ENCODE measurements at regions not wholly inside any gene's neighbourhood (a gene's known extent, or its start where the extent isn't known, plus 50 kb on each side); places are given as distances from the start of the nearest gene placed in this dataset.
"Not testable (repeated sequence)": the region's sequence is repeated elsewhere in the genome, so short reads cannot be mapped to it uniquely, and the experiment has no call there.

DNA sequence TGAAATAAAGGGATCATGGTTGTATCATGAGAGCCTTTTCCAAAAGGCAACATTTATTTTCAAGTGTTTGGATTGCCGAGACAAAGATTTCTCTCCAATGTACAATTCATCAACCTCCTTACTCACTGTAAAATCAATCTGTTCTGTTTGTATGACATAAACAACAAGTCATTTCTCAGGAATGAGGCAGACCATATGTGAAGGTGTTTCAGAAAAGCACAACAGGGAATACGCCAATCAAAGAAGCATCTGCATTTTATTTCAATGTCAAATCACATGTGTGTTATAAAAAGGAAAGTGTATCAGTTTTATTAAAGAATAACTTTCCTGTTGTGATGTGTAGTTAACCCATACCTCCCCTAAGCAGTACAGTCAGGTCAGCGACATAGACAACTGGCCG is 653.7 kb downstream of the TFAP2A start:
- intact Hi-C loops (cut with DNase I): no loop called here
- Histone ChIP-seq H3K4me3 (replicated peaks in 1 of 3) (no peak overlapping the region), H3K27ac (no peak overlapping the region), H3K27me3 (no peaks in the 10 kb centered on the region), H3K4me1 (no peaks in the 10 kb centered on the region), H3K36me3 (no peaks in the 10 kb centered on the region), H3K9me3 (no peaks in the 10 kb centered on the region)
- WGBS, 2 donors: 87 to 88% methylated on average over 4 of the region's 4 CpGs
- DNase-seq: no peak
- TF ChIP-seq POLR2A (IDR thresholded peaks at IDR 0.05): no peak
- TF ChIP-seq, protein P1, sequence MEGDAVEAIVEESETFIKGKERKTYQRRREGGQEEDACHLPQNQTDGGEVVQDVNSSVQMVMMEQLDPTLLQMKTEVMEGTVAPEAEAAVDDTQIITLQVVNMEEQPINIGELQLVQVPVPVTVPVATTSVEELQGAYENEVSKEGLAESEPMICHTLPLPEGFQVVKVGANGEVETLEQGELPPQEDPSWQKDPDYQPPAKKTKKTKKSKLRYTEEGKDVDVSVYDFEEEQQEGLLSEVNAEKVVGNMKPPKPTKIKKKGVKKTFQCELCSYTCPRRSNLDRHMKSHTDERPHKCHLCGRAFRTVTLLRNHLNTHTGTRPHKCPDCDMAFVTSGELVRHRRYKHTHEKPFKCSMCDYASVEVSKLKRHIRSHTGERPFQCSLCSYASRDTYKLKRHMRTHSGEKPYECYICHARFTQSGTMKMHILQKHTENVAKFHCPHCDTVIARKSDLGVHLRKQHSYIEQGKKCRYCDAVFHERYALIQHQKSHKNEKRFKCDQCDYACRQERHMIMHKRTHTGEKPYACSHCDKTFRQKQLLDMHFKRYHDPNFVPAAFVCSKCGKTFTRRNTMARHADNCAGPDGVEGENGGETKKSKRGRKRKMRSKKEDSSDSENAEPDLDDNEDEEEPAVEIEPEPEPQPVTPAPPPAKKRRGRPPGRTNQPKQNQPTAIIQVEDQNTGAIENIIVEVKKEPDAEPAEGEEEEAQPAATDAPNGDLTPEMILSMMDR (IDR thresholded peaks at IDR 0.05): no peak

DNA sequence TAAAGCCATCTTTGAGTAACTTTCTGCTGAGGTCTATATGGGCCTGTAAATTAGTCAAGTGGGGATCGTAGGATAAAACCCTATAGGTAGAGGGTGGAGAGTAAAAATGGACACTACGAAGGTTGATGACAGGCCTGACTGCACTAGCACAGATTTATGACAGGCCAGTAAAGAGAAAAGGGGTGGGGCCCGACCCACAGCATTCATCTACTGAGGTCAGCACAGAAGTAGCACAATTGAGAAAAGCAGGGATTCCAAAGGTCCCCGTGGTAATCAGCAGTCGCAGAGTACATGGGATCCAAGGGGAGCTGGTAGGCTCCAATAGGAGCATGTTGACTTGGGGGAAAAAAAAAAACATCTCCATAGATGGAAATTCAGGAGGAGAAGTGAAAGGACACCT is 660.4 kb downstream of the TFAP2A start:
- DNase-seq: no peak
- H3K4me3 ChIP-seq (replicated peaks in 1 of 3): no peak overlapping the region
- no peaks in the 10 kb centered on the region for H3K4me1 ChIP-seq
- no peaks in the 10 kb centered on the region for H3K9me3 ChIP-seq
- no peaks in the 10 kb centered on the region for H3K36me3 ChIP-seq
- intact Hi-C loops (cut with DNase I): no loop called here
- H3K27ac ChIP-seq: no peak overlapping the region
- WGBS, 2 donors: 85 to 90% methylated on average over 5 of the region's 5 CpGs
- TF ChIP-seq, protein P1 (IDR thresholded peaks at IDR 0.05): no peak
- TF ChIP-seq POLR2A (IDR thresholded peaks at IDR 0.05): no peak
- H3K27me3 ChIP-seq: no peaks in the 10 kb centered on the region

DNA sequence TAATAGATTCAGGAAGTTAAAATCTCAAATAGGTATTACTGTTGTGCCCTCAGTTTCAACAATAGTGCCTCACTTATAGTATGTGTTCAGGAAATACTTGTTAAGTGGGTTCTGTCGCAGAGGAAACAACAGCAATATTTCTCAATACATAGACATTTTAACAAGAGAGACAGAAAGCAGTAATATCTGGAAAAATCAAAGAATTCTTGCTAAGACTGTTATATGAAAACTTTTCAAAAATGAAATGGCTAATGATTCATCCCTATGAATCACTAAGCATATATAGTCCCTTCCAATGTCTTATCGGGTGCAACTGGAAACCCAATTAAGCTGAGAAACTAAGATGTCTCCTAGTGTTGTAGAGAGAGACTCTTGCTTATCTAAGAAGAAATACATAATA is 668.9 kb downstream of the TFAP2A start:
- intact Hi-C loops (cut with DNase I): no loop called here
- no peak for TF ChIP-seq POLR2A (IDR thresholded peaks at IDR 0.05)
- TF ChIP-seq, protein P1 (IDR thresholded peaks at IDR 0.05): no peak

DNA sequence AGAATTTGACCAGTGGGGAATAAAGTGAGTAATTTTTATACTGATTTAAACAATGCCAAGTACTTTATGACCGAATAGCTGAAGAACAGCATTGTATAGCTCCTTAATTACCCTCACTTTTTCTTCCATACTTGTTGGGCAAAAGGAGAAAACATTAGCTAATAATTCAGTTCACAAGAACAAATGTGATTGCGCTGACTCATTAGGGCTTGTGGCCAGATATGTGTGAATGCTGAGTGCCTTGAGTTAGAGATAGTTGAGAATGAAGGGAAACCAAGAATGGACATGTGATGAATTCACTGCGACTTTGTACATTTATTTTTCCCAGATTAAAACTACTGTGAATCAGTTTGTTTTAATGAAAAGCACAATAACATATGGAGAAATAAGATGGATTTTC is 669.4 kb downstream of the TFAP2A start:
- Histone ChIP-seq H3K27me3 (no peaks in the 10 kb centered on the region), H3K27ac (no peak overlapping the region), H3K4me1 (no peaks in the 10 kb centered on the region), H3K36me3 (no peaks in the 10 kb centered on the region), H3K9me3 (no peaks in the 10 kb centered on the region), H3K4me3 (replicated peaks in 1 of 3) (no peak overlapping the region)
- no peak for DNase-seq
- intact Hi-C loops (cut with DNase I): no loop called here
- TF ChIP-seq POLR2A (IDR thresholded peaks at IDR 0.05): no peak
- 54 to 58% methylated on average over 3 of the region's 3 CpGs for WGBS, 2 donors

More for the DNA sequence above, 668.9 kb downstream of the TFAP2A start:
- Histone ChIP-seq H3K4me1 (no peaks in the 10 kb centered on the region), H3K9me3 (no peaks in the 10 kb centered on the region), H3K27me3 (no peaks in the 10 kb centered on the region), H3K36me3 (no peaks in the 10 kb centered on the region), H3K4me3 (replicated peaks in 1 of 3) (no peak overlapping the region), H3K27ac (no peak overlapping the region)
- 82 to 90% methylated on average over 2 of the region's 2 CpGs for WGBS, 2 donors
- DNase-seq: no peak

DNA sequence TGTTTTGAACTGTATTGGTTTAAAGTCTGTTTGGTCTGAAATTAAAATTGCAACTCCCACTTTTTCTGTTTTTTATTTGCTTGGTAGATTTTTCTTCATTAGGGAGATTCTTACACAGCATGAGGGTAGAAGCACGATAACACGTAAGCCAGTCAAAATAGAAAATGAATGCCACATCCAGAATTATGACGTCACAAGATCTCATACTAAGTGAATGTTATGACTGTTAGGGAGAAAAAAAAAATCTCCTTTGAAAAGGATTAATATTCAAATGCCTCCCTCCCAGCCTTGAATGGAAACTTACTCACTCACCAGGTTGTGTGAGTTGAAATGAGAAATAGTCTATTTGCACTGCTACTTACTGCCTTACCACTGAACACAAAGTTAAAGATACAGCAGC is 670.8 kb downstream of the TFAP2A start:
- H3K4me3 ChIP-seq (replicated peaks in 1 of 3): no peak overlapping the region
- H3K36me3 ChIP-seq: no peaks in the 10 kb centered on the region
- 77 to 91% methylated on average over 3 of the region's 3 CpGs for WGBS, 2 donors
- no peak overlapping the region for H3K27ac ChIP-seq
- intact Hi-C loops (cut with DNase I): no loop called here
- no peaks in the 10 kb centered on the region for H3K27me3 ChIP-seq
- H3K4me1 ChIP-seq: no peaks in the 10 kb centered on the region
- no peaks in the 10 kb centered on the region for H3K9me3 ChIP-seq
- no peak for TF ChIP-seq POLR2A (IDR thresholded peaks at IDR 0.05)
- TF ChIP-seq, protein P1 (IDR thresholded peaks at IDR 0.05): no peak
- DNase-seq: no peak

DNA sequence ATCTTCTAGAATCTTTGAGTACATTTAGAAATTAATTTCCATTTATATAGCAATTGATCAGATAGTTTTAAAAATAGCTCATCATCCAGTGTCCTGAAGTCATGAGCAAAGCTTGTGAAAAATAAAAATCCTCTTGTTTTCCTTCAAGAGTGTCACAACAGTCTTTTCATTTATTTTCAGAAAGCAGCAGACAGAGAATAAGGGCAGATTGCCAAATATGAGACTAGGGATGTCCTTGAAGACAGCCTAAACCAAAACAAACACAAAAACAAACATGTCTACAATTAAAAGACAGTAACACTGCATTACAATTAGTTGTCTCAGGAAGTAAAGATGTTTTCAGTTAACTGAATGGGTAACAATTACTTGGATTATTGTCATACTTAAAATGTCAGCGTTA is 682.8 kb downstream of the TFAP2A start:
- H3K4me3 ChIP-seq (replicated peaks in 1 of 3): no peak overlapping the region
- intact Hi-C loops (cut with DNase I): no loop called here
- WGBS, 2 donors: 72 to 85% methylated on average over 1 of the region's 1 CpG

DNA sequence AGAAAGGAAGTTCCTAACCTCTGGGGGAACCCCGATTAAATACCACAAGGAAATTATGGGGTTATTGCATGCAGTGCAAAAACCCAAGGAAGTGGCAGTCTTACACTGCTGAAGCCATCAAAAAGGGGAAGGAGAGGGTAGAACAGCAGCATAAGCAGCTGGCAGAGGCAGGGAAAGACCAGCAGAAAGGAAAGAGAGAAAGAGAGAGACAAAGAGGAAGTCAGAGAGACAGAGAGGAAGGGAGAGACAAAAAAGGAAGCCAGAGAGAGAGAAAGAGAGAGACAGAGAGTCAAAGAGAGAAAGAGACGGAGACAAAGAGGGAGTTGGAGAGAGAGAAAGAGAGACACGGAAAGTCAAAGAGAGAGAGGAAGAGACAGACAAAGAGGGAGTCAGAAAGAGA is 689.1 kb downstream of the TFAP2A start:
- H3K9me3 ChIP-seq; intact Hi-C loops (cut with DNase I); H3K4me1 ChIP-seq; H3K36me3 ChIP-seq; DNase-seq; H3K27ac ChIP-seq; H3K4me3 ChIP-seq (replicated peaks in 1 of 3); H3K27me3 ChIP-seq: not testable (repeated sequence)
- WGBS, 2 donors: 86 to 90% methylated on average over 3 of the region's 3 CpGs

More for the DNA sequence above, 682.8 kb downstream of the TFAP2A start:
- no peaks in the 10 kb centered on the region for H3K27me3 ChIP-seq
- no peaks in the 10 kb centered on the region for H3K9me3 ChIP-seq
- no peak overlapping the region for H3K27ac ChIP-seq
- no peaks in the 10 kb centered on the region for H3K4me1 ChIP-seq
- no peak for TF ChIP-seq POLR2A (IDR thresholded peaks at IDR 0.05)
- TF ChIP-seq, protein P1 (IDR thresholded peaks at IDR 0.05): no peak
- DNase-seq: no peak
- H3K36me3 ChIP-seq: no peaks in the 10 kb centered on the region
